Memory B cell (primary cell): ENCODE measurements at regions not wholly inside any gene's neighbourhood (a gene's known extent, or its start where the extent isn't known, plus 50 kb on each side); places are given as distances from the start of the nearest gene placed in this dataset.

Experiments
- ATAC-seq: fragments of 150-1000 bp; cut with Tn5 transposase; 2 replicates; pipeline ENCODE4 v1.10.0; 2021; ENCODE audit warnings: low read depth, mild to moderate bottlenecking, moderate library complexity
- DNase-seq, 2 donors: peaks; one replicate each; pipeline ENCODE4 v3.0.0; 2022; ENCODE audit warnings: low spot score in 2 of 2
- H3K27ac Mint-ChIP-seq: one replicate; pipeline ENCODE4 v1.8.0; 2022; ENCODE audit warnings: mild to moderate bottlenecking, moderate library complexity, mixed read lengths
- H3K27me3 Mint-ChIP-seq: one replicate; pipeline ENCODE4 v1.8.0; 2022; ENCODE audit warnings: mixed read lengths
- H3K36me3 Mint-ChIP-seq: one replicate; pipeline ENCODE4 v1.8.0; 2022; ENCODE audit warnings: mild to moderate bottlenecking, mixed read lengths
- H3K4me1 Mint-ChIP-seq: one replicate; pipeline ENCODE4 v1.8.0; 2022; ENCODE audit warnings: mixed read lengths
- H3K4me3 Mint-ChIP-seq: one replicate; pipeline ENCODE4 v1.8.0; 2022; ENCODE audit warnings: mild to moderate bottlenecking, moderate library complexity, mixed read lengths
- H3K9me3 Mint-ChIP-seq: one replicate; pipeline ENCODE4 v1.8.0; 2022; ENCODE audit warnings: mixed read lengths

- DNase-seq (no peak), ATAC-seq (no peak)
- Mint-ChIP-seq H3K9me3 (peaks cover 1% of the 10 kb centered on the region), H3K4me3 (no peak overlapping the region), H3K4me1 (no peaks in the 10 kb centered on the region), H3K27ac (no peak overlapping the region), H3K36me3 (no peaks in the 10 kb centered on the region), H3K27me3 (peaks cover 1% of the 10 kb centered on the region)
These were observed 192.2 kb upstream of the BLID start for GRCh38 chr11:122308226-122308625.

GRCh38 chr11:122307476-122308035 is 191.5 kb upstream of the BLID start:
- Mint-ChIP-seq H3K36me3 (no peaks in the 10 kb centered on the region), H3K9me3 (peaks cover 1% of the 10 kb centered on the region), H3K4me3 (no peak overlapping the region), H3K27me3 (peaks cover 1% of the 10 kb centered on the region), H3K27ac (no peak overlapping the region), H3K4me1 (no peaks in the 10 kb centered on the region)
- DNase-seq (no peak), ATAC-seq (no peak)

DNA sequence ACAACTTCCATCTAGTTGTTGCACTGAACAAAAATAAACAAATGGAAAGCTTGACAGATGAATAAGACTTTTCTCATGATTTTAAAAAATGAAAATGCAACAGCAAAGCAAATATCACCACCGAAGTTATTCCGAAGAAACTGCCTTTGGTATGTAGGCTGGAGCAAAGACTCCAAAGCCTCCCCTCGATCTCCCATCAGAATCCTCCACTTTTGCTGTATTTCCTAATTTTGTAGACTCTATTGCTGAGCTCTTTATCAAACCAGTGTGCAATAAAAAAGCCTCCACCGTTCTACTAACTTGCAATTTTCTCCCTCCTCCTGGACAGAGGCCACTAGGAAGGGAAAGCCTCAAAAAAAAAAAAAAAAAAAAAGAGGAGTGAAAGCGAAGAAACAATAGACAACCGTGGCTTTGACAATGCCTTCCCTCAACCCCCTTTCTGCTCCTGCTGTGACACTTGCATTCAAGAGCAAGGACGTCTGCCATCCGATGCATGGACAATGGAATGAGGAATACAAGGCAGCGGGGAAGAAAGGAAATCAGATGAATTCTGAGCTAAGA is 190.9 kb upstream of the BLID start:
- H3K9me3 Mint-ChIP-seq, result peaks cover 1% of the 10 kb centered on the region
- DNase-seq (no peak), ATAC-seq (no peak)
- H3K36me3 Mint-ChIP-seq, result no peaks in the 10 kb centered on the region
- H3K27me3 Mint-ChIP-seq, result peaks cover 1% of the 10 kb centered on the region
- H3K4me1 Mint-ChIP-seq, result no peaks in the 10 kb centered on the region
- H3K27ac Mint-ChIP-seq, result no peak overlapping the region
- no peak overlapping the region for H3K4me3 Mint-ChIP-seq

- peaks cover 1% of the 10 kb centered on the region for H3K27me3 Mint-ChIP-seq
- H3K9me3 Mint-ChIP-seq, result peaks cover 1% of the 10 kb centered on the region
- no peaks in the 10 kb centered on the region for H3K4me1 Mint-ChIP-seq
- H3K4me3 Mint-ChIP-seq, result no peak overlapping the region
- H3K36me3 Mint-ChIP-seq, result no peaks in the 10 kb centered on the region
- H3K27ac Mint-ChIP-seq, result no peak overlapping the region
- DNase-seq (no peak), ATAC-seq (no peak)
These were observed 189.7 kb upstream of the BLID start for GRCh38 chr11:122305426-122306320.

DNA sequence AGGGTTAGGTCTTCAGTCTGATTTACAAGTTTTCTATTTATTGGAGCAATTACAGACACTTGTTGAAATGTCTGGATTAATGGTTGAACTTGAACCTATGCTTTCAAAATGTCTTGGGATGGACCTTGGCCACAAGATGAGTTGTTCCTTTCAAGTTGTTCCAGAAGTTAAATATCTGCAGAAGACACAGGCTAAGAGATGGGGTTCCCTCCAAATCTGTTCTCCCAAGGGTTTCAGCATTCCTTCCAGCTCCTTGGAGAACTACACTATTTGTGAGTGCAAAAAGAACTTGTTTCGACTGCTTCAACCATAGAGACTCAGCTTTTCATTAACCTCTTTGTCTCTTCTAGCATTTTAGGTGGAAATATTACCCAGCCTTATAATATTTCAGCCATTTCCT is 189.0 kb upstream of the BLID start:
- Mint-ChIP-seq H3K36me3 (no peaks in the 10 kb centered on the region), H3K9me3 (peaks cover 1% of the 10 kb centered on the region), H3K4me1 (no peaks in the 10 kb centered on the region), H3K27me3 (peaks cover 1% of the 10 kb centered on the region), H3K4me3 (no peak overlapping the region), H3K27ac (no peak overlapping the region)
- DNase-seq, result no peak
- ATAC-seq, result no peak

GRCh38 chr11:122304306-122304705 is 188.3 kb upstream of the BLID start:
- no peak overlapping the region for H3K4me3 Mint-ChIP-seq
- no peak for DNase-seq
- H3K36me3 Mint-ChIP-seq, result no peaks in the 10 kb centered on the region
- ATAC-seq, result no peak
- H3K4me1 Mint-ChIP-seq, result no peaks in the 10 kb centered on the region
- H3K27ac Mint-ChIP-seq, result no peak overlapping the region
- no peaks in the 10 kb centered on the region for H3K27me3 Mint-ChIP-seq
- H3K9me3 Mint-ChIP-seq, result no peaks in the 10 kb centered on the region

- H3K27me3 Mint-ChIP-seq, result no peaks in the 10 kb centered on the region
- no peaks in the 10 kb centered on the region for H3K36me3 Mint-ChIP-seq
- no peak for ATAC-seq
These were observed 178.0 kb upstream of the BLID start for GRCh38 chr11:122294041-122294440.

DNA sequence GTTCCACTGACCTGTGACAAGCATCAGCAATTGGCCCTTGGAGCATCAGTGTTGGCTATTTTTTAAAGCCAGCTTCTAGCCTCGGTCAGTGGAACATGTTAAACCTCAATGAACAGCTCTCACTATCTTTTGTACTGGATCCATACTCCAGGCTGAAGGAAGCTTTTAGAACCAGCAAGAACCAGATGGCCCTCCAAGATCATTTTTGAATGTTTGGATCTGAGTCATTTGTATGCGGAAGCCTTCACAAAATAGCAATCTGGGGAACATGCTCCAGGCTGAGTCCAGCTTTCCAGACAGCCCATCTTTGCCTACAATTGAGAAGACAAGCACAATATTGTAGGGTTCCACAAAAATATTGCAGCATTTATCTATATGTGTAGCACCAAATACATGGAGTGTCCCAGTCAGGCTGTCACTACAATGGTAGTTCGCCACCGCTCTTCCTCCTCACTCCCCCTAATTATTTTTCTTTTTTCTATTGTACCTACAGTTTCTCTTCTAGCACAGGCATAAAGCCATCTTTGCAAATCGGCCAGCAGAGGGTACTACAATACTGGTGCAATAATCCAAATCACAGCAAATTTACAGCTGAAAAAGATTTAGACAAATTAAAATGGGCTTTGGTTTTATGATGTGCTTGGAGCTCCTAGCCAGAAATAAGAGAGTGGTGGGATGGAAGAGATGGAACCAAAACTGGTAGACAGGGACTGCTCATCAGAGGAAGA is 177.4 kb upstream of the BLID start:
- Mint-ChIP-seq H3K4me1 (no peaks in the 10 kb centered on the region), H3K4me3 (no peak overlapping the region)

More at GRCh38 chr11:122294041-122294440, 178.0 kb upstream of the BLID start:
- Mint-ChIP-seq H3K4me3 (no peak overlapping the region), H3K4me1 (no peaks in the 10 kb centered on the region), H3K9me3 (peaks cover 7% of the 10 kb centered on the region), H3K27ac (no peak overlapping the region)
- DNase-seq, result no peak

GRCh38 chr11:122287401-122287800 is 171.4 kb upstream of the BLID start:
- ATAC-seq, result no peak
- no peaks in the 10 kb centered on the region for H3K4me1 Mint-ChIP-seq
- H3K4me3 Mint-ChIP-seq, result no peak overlapping the region

More for the DNA sequence above, 177.4 kb upstream of the BLID start:
- no peaks in the 10 kb centered on the region for H3K36me3 Mint-ChIP-seq
- ATAC-seq (no peak), DNase-seq (no peak)
- no peak overlapping the region for H3K27ac Mint-ChIP-seq
- peaks cover 7% of the 10 kb centered on the region for H3K9me3 Mint-ChIP-seq
- no peaks in the 10 kb centered on the region for H3K27me3 Mint-ChIP-seq

GRCh38 chr11:122285070-122285988 is 169.3 kb upstream of the BLID start:
- Mint-ChIP-seq H3K4me3 (no peak overlapping the region), H3K36me3 (no peaks in the 10 kb centered on the region), H3K9me3 (peaks cover 2% of the 10 kb centered on the region), H3K4me1 (no peaks in the 10 kb centered on the region), H3K27me3 (no peaks in the 10 kb centered on the region), H3K27ac (no peak overlapping the region)
- ATAC-seq (no peak), DNase-seq (no peak)

More at GRCh38 chr11:122287401-122287800, 171.4 kb upstream of the BLID start:
- Mint-ChIP-seq H3K36me3 (no peaks in the 10 kb centered on the region), H3K27me3 (no peaks in the 10 kb centered on the region), H3K9me3 (no peaks in the 10 kb centered on the region), H3K27ac (no peak overlapping the region)
- DNase-seq, result no peak

DNA sequence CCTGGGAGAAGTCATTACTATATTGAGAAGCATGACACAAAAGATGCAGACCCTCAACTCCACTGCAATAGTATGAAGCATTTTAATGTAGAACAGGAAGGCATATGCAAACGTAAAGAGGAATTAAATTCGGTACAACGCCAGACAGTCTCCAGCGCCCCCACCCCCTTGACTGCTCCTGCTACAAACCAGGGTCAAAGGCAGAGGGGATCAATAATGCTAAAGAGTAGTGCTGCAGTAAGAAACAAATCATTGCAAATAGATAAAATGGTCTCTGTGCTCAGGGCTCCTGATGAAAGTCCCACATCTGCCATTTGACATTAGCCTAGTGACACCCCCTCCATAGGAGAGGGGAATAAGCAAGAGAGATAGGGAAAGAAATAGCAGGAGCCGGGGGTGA is 164.9 kb upstream of the BLID start:
- Mint-ChIP-seq H3K4me3 (no peak overlapping the region), H3K9me3 (peaks cover 2% of the 10 kb centered on the region), H3K27ac (no peak overlapping the region), H3K36me3 (no peaks in the 10 kb centered on the region), H3K4me1 (no peaks in the 10 kb centered on the region), H3K27me3 (no peaks in the 10 kb centered on the region)
- no peak for DNase-seq
- no peak for ATAC-seq

GRCh38 chr11:122279194-122279593 is 163.2 kb upstream of the BLID start:
- H3K36me3 Mint-ChIP-seq, result no peaks in the 10 kb centered on the region
- H3K27me3 Mint-ChIP-seq, result no peaks in the 10 kb centered on the region
- H3K4me1 Mint-ChIP-seq, result no peaks in the 10 kb centered on the region
- H3K27ac Mint-ChIP-seq, result no peak overlapping the region
- no peak overlapping the region for H3K4me3 Mint-ChIP-seq
- no peak for DNase-seq
- H3K9me3 Mint-ChIP-seq, result peaks cover 2% of the 10 kb centered on the region
- no peak for ATAC-seq

DNA sequence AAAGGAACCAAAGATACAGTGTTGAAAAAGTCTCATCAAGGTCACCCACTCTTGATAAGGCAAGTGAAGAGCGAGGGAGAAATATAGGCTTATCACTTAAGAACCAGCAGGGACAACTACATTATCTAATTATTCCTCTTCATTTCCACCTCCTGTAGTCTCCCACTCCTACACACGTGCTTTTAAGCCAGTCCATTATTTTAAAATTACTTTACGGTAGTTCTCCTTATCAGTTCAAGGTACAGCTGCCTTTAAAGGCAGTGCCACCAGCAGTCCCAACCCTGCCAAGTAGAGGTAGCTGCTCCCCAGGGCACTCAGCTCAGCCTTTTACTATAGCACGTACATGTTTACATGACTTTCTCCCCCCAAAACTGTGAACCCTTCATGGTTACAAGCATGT is 161.5 kb upstream of the BLID start:
- DNase-seq (no peak), ATAC-seq (no peak)
- Mint-ChIP-seq H3K36me3 (no peaks in the 10 kb centered on the region), H3K27ac (no peak overlapping the region), H3K4me3 (no peak overlapping the region), H3K9me3 (peaks cover 2% of the 10 kb centered on the region), H3K4me1 (no peaks in the 10 kb centered on the region), H3K27me3 (no peaks in the 10 kb centered on the region)
